ENCODE measurements at regions not wholly inside any gene's neighbourhood (a gene's known extent, or its start where the extent isn't known, plus 50 kb on each side); places are given as distances from the start of the nearest gene placed in this dataset.

- H3K27me3 ChIP-seq (ENCODE audit: control insufficient read depth, insufficient read depth, low read length): no peaks in the 10 kb centered on the region
- TF ChIP-seq CTCF (IDR thresholded peaks at IDR 0.05; ENCODE audit: insufficient read depth, low read length, poor library complexity, severe bottlenecking): no peak
- H3K4me3 ChIP-seq (ENCODE audit: low read depth, low read length): no peak overlapping the region
- H3K36me3 ChIP-seq (ENCODE audit: control insufficient read depth, insufficient read depth, low read length): no peaks in the 10 kb centered on the region
- no peak for DNase-seq (ENCODE audit: low read depth)
Measured at GRCh38 chr3:159062734-159063410, 261.0 kb downstream of the MFSD1 start.

GRCh38 chr3:159069091-159069490 lies 267.2 kb downstream of the MFSD1 start, which contains the start of gene IQCJ:
Gene IQCJ (plus strand): TSS chr3:159069319.
- DNase-seq (ENCODE audit: low read depth): no peak
- no peak within 1 kb of the TSS for H3K4me3 ChIP-seq (ENCODE audit: low read depth, low read length)
- H3K27me3 ChIP-seq (ENCODE audit: control insufficient read depth, insufficient read depth, low read length): no peaks in the 10 kb centered on the region
- no peak for TF ChIP-seq CTCF (IDR thresholded peaks at IDR 0.05; ENCODE audit: insufficient read depth, low read length, poor library complexity, severe bottlenecking)
- H3K36me3 ChIP-seq (ENCODE audit: control insufficient read depth, insufficient read depth, low read length): no peaks in the 10 kb centered on the region

GRCh38 chr3:159069866-159070425 lies 268.1 kb downstream of the MFSD1 start:
- TF ChIP-seq CTCF (IDR thresholded peaks at IDR 0.05; ENCODE audit: insufficient read depth, low read length, poor library complexity, severe bottlenecking): no peak
- no peaks in the 10 kb centered on the region for H3K27me3 ChIP-seq (ENCODE audit: control insufficient read depth, insufficient read depth, low read length)
- H3K36me3 ChIP-seq (ENCODE audit: control insufficient read depth, insufficient read depth, low read length): no peaks in the 10 kb centered on the region
- H3K4me3 ChIP-seq (ENCODE audit: low read depth, low read length): no peak overlapping the region
- no peak for DNase-seq (ENCODE audit: low read depth)

- no peak for TF ChIP-seq CTCF (IDR thresholded peaks at IDR 0.05; ENCODE audit: insufficient read depth, low read length, poor library complexity, severe bottlenecking)
- Histone ChIP-seq H3K27me3 (ENCODE audit: control insufficient read depth, insufficient read depth, low read length) (no peaks in the 10 kb centered on the region), H3K4me3 (ENCODE audit: low read depth, low read length) (no peak overlapping the region), H3K36me3 (ENCODE audit: control insufficient read depth, insufficient read depth, low read length) (no peaks in the 10 kb centered on the region)
- DNase-seq (ENCODE audit: low read depth): no peak
Measured at GRCh38 chr3:159074756-159075701, 273.2 kb downstream of the MFSD1 start.

GRCh38 chr3:159077860-159078259 lies 276.0 kb downstream of the MFSD1 start:
- H3K36me3 ChIP-seq (ENCODE audit: control insufficient read depth, insufficient read depth, low read length): no peaks in the 10 kb centered on the region
- TF ChIP-seq CTCF (IDR thresholded peaks at IDR 0.05; ENCODE audit: insufficient read depth, low read length, poor library complexity, severe bottlenecking): no peak
- DNase-seq (ENCODE audit: low read depth): no peak
- no peaks in the 10 kb centered on the region for H3K27me3 ChIP-seq (ENCODE audit: control insufficient read depth, insufficient read depth, low read length)
- no peak overlapping the region for H3K4me3 ChIP-seq (ENCODE audit: low read depth, low read length)
